ENCODE measurements at regions not wholly inside any gene's neighbourhood (a gene's known extent, or its start where the extent isn't known, plus 50 kb on each side); places are given as distances from the start of the nearest gene placed in this dataset.
"Not testable (repeated sequence)": the region's sequence is repeated elsewhere in the genome, so short reads cannot be mapped to it uniquely, and the experiment has no call there.

GRCh38 chr21:15559660-15560059 lies 170.1 kb upstream of the USP25 start:
- DNase-seq = no peak

GRCh38 chr21:15560383-15561056 lies 169.3 kb upstream of the USP25 start:
- no peak for DNase-seq

GRCh38 chr21:15562748-15563147 lies 167.0 kb upstream of the USP25 start:
- DNase-seq = no peak

GRCh38 chr21:15564907-15565306 lies 164.9 kb upstream of the USP25 start:
- DNase-seq = no peak

- DNase-seq = no peak
These were observed 163.1 kb upstream of the USP25 start for GRCh38 chr21:15566703-15567102.

- DNase-seq = no peak
These were observed 162.6 kb upstream of the USP25 start for GRCh38 chr21:15567191-15567590.

GRCh38 chr21:15568516-15568915 lies 161.3 kb upstream of the USP25 start:
- no peak for DNase-seq

- no peak for DNase-seq
These were observed 142.9 kb upstream of the USP25 start for GRCh38 chr21:15586752-15587427.

- DNase-seq = no peak
These were observed 137.4 kb upstream of the USP25 start for GRCh38 chr21:15592271-15592860.

- DNase-seq = no peak
These were observed 136.8 kb upstream of the USP25 start for GRCh38 chr21:15592957-15593356.

GRCh38 chr21:15601390-15601789 lies 128.4 kb upstream of the USP25 start:
- no peak for DNase-seq

GRCh38 chr21:15604413-15604812 lies 125.4 kb upstream of the USP25 start:
- DNase-seq = no peak

GRCh38 chr21:15614766-15615165 lies 115.0 kb upstream of the USP25 start:
- no peak for DNase-seq

- DNase-seq = no peak
These were observed 112.8 kb upstream of the USP25 start for GRCh38 chr21:15616864-15617574.

- DNase-seq = no peak
These were observed 111.8 kb upstream of the USP25 start for GRCh38 chr21:15617964-15618363.

GRCh38 chr21:15620892-15621291 lies 108.9 kb upstream of the USP25 start:
- DNase-seq = no peak

GRCh38 chr21:15624646-15625045 lies 105.1 kb upstream of the USP25 start:
- DNase-seq = no peak

GRCh38 chr21:15625363-15625762 lies 104.4 kb upstream of the USP25 start:
- no peak for DNase-seq

- no peak for DNase-seq
These were observed 103.8 kb upstream of the USP25 start for GRCh38 chr21:15626031-15626430.

GRCh38 chr21:15627011-15627410 lies 102.8 kb upstream of the USP25 start:
- DNase-seq = no peak

GRCh38 chr21:15627823-15628222 lies 102.0 kb upstream of the USP25 start:
- no peak for DNase-seq

GRCh38 chr21:15631342-15631741 lies 98.4 kb upstream of the USP25 start:
- no peak for DNase-seq

GRCh38 chr21:15634541-15634940 lies 95.2 kb upstream of the USP25 start:
- DNase-seq = not testable (repeated sequence)
